ENCODE measurements at regions not wholly inside any gene's neighbourhood (a gene's known extent, or its start where the extent isn't known, plus 50 kb on each side); places are given as distances from the start of the nearest gene placed in this dataset.

- DNase-seq (ENCODE audit: low read depth) = no peak
- no peak for TF ChIP-seq MYC (IDR thresholded peaks at IDR 0.05; ENCODE audit: low read depth, low read length)
- no peak for TF ChIP-seq CTCF (IDR thresholded peaks at IDR 0.05; ENCODE audit: low read depth, low read length)
- TF ChIP-seq POLR2A (IDR thresholded peaks at IDR 0.05; ENCODE audit: extremely low read depth, insufficient read length) = no peak
- TF ChIP-seq MAX (IDR thresholded peaks at IDR 0.05; ENCODE audit: low read depth, low read length) = no peak
- no peak overlapping the region for H3K4me3 ChIP-seq (ENCODE audit: low read depth, low read length)
Observed at GRCh38 chr5:68950930-68951329, 142.9 kb upstream of the SLC30A5 start.

- DNase-seq (ENCODE audit: low read depth) = no peak
- H3K4me3 ChIP-seq (ENCODE audit: low read depth, low read length) = no peak overlapping the region
- TF ChIP-seq MYC (IDR thresholded peaks at IDR 0.05; ENCODE audit: low read depth, low read length) = no peak
- no peak for TF ChIP-seq CTCF (IDR thresholded peaks at IDR 0.05; ENCODE audit: low read depth, low read length)
- TF ChIP-seq MAX (IDR thresholded peaks at IDR 0.05; ENCODE audit: low read depth, low read length) = no peak
- TF ChIP-seq POLR2A (IDR thresholded peaks at IDR 0.05; ENCODE audit: extremely low read depth, insufficient read length) = no peak
Observed at GRCh38 chr5:68953231-68953874, 140.5 kb upstream of the SLC30A5 start.

- no peak for DNase-seq (ENCODE audit: low read depth)
- TF ChIP-seq CTCF (IDR thresholded peaks at IDR 0.05; ENCODE audit: low read depth, low read length) = no peak
- no peak for TF ChIP-seq POLR2A (IDR thresholded peaks at IDR 0.05; ENCODE audit: extremely low read depth, insufficient read length)
- no peak for TF ChIP-seq MYC (IDR thresholded peaks at IDR 0.05; ENCODE audit: low read depth, low read length)
- no peak for TF ChIP-seq MAX (IDR thresholded peaks at IDR 0.05; ENCODE audit: low read depth, low read length)
- H3K4me3 ChIP-seq (ENCODE audit: low read depth, low read length) = no peak overlapping the region
Observed at GRCh38 chr5:68953875-68954617, 139.8 kb upstream of the SLC30A5 start.

- TF ChIP-seq MYC (IDR thresholded peaks at IDR 0.05; ENCODE audit: low read depth, low read length) (no peak), MAX (IDR thresholded peaks at IDR 0.05; ENCODE audit: low read depth, low read length) (no peak), POLR2A (IDR thresholded peaks at IDR 0.05; ENCODE audit: extremely low read depth, insufficient read length) (no peak), CTCF (IDR thresholded peaks at IDR 0.05; ENCODE audit: low read depth, low read length) (no peak)
- DNase-seq (ENCODE audit: low read depth) = no peak
Observed at GRCh38 chr5:68954618-68954910, 139.2 kb upstream of the SLC30A5 start.

GRCh38 chr5:68957591-68957990 lies 136.2 kb upstream of the SLC30A5 start:
- TF ChIP-seq CTCF (IDR thresholded peaks at IDR 0.05; ENCODE audit: low read depth, low read length) = no peak
- no peak for TF ChIP-seq POLR2A (IDR thresholded peaks at IDR 0.05; ENCODE audit: extremely low read depth, insufficient read length)
- TF ChIP-seq MAX (IDR thresholded peaks at IDR 0.05; ENCODE audit: low read depth, low read length) = no peak
- no peak for TF ChIP-seq MYC (IDR thresholded peaks at IDR 0.05; ENCODE audit: low read depth, low read length)
- no peak overlapping the region for H3K4me3 ChIP-seq (ENCODE audit: low read depth, low read length)
- no peak for DNase-seq (ENCODE audit: low read depth)

More at GRCh38 chr5:68954618-68954910, 139.2 kb upstream of the SLC30A5 start:
- no peak overlapping the region for H3K4me3 ChIP-seq (ENCODE audit: low read depth, low read length)
